Stimulated activated CD4-positive, alpha-beta T cell treated with anti-CD3 and anti-CD28 coated beads, Interleukin-12 subunit alpha, Interleukin-12 subunit beta, amount 100 ng/mL, for 24 hours (primary cell): ENCODE measurements at regions not wholly inside any gene's neighbourhood (a gene's known extent, or its start where the extent isn't known, plus 50 kb on each side); places are given as distances from the start of the nearest gene placed in this dataset.

Experiments used
- DNase-seq, 2 experiments: peaks; one replicate each; pipeline ENCODE4 v3.0.0-alpha.2; 2020; ENCODE audit warnings: low read depth in 2 of 2

GRCh38 chr15:96524676-96525417 is 194.3 kb downstream of the NR2F2 start:
- no peak for DNase-seq

GRCh38 chr15:96535148-96535547 is 204.6 kb downstream of the NR2F2 start:
- DNase-seq, result no peak

- no peak for DNase-seq
These were observed 208.0 kb downstream of the NR2F2 start for GRCh38 chr15:96538491-96538890.

GRCh38 chr15:96540283-96540682 is 209.8 kb downstream of the NR2F2 start:
- DNase-seq, result no peak

- no peak for DNase-seq
These were observed 211.8 kb downstream of the NR2F2 start for GRCh38 chr15:96542130-96542770.

GRCh38 chr15:96544162-96544756 is 213.8 kb downstream of the NR2F2 start:
- DNase-seq, result no peak

GRCh38 chr15:96549136-96549535 is 218.6 kb downstream of the NR2F2 start:
- no peak for DNase-seq

GRCh38 chr15:96551196-96551595 is 220.7 kb downstream of the NR2F2 start:
- DNase-seq, result no peak

- DNase-seq, result no peak
These were observed 221.2 kb downstream of the NR2F2 start for GRCh38 chr15:96551722-96552121.

GRCh38 chr15:96553006-96553405 is 222.5 kb downstream of the NR2F2 start:
- no peak for DNase-seq

GRCh38 chr15:96553451-96553850 is 223.0 kb downstream of the NR2F2 start:
- DNase-seq, result no peak

- DNase-seq, result no peak
These were observed 223.4 kb downstream of the NR2F2 start for GRCh38 chr15:96553931-96554330.

- DNase-seq, result no peak
These were observed 224.0 kb downstream of the NR2F2 start for GRCh38 chr15:96554541-96554940.

- no peak for DNase-seq
These were observed 228.6 kb downstream of the NR2F2 start for GRCh38 chr15:96559087-96559486.

GRCh38 chr15:96559631-96560030 is 229.1 kb downstream of the NR2F2 start:
- DNase-seq, result no peak

- DNase-seq, result no peak
These were observed 229.9 kb downstream of the NR2F2 start for GRCh38 chr15:96560246-96560895.

- no peak for DNase-seq
These were observed 231.1 kb downstream of the NR2F2 start for GRCh38 chr15:96561593-96561992.

- no peak for DNase-seq
These were observed 234.0 kb downstream of the NR2F2 start for GRCh38 chr15:96564546-96564945.

GRCh38 chr15:96565266-96565665 is 234.8 kb downstream of the NR2F2 start:
- no peak for DNase-seq

GRCh38 chr15:96574782-96575181 is 244.3 kb downstream of the NR2F2 start:
- no peak for DNase-seq

GRCh38 chr15:96576596-96576995 is 246.1 kb downstream of the NR2F2 start:
- DNase-seq, result no peak

GRCh38 chr15:96578393-96578792 is 247.9 kb downstream of the NR2F2 start:
- no peak for DNase-seq

GRCh38 chr15:96581371-96581770 is 250.9 kb downstream of the NR2F2 start:
- no peak for DNase-seq
